Astrocyte (in vitro differentiated cells and primary cell): ENCODE measurements at regions not wholly inside any gene's neighbourhood (a gene's known extent, or its start where the extent isn't known, plus 50 kb on each side); places are given as distances from the start of the nearest gene placed in this dataset.

ENCODE experiments used
- DNase-seq: peaks from one replicate; pipeline ENCODE4 v3.0.0-alpha.2; 2010; ENCODE audit warnings: low read depth
- FAIRE-seq: peaks from 2 replicates; lab custom pipeline; 2011; peaks lifted over from hg19 to GRCh38; lab: Jason Lieb, UNC
- H2AFZ ChIP-seq: 2 replicates; pipeline ENCODE4 v1.6.0; 2012; ENCODE audit warnings: low read depth, low read length, inconsistent platforms
- H3K27ac ChIP-seq: 2 replicates; pipeline ENCODE4 v1.5.1; 2011; ENCODE audit warnings: low read depth, low read length, inconsistent platforms
- H3K27me3 ChIP-seq: 2 replicates; pipeline ENCODE4 v1.6.0; 2011; ENCODE audit warnings: low read length, inconsistent platforms; ENCODE audit not compliant: insufficient read depth
- H3K36me3 ChIP-seq: 2 replicates; pipeline ENCODE4 v1.5.1; 2011; ENCODE audit warnings: low read length, inconsistent platforms; ENCODE audit not compliant: insufficient read depth
- H3K4me1 ChIP-seq: 2 replicates; pipeline ENCODE4 v1.5.1; 2011; ENCODE audit warnings: low read length, inconsistent platforms; ENCODE audit not compliant: insufficient read depth
- H3K4me2 ChIP-seq: 2 replicates; pipeline ENCODE4 v1.6.0; 2012; ENCODE audit warnings: low read length, inconsistent platforms
- H3K4me3 ChIP-seq: 2 replicates; pipeline ENCODE4 v1.5.1; 2011; ENCODE audit warnings: low read depth, mild to moderate bottlenecking, low read length, inconsistent platforms; ENCODE audit not compliant: insufficient read depth
- H3K79me2 ChIP-seq: 2 replicates; pipeline ENCODE4 v1.6.0; 2012; ENCODE audit warnings: mild to moderate bottlenecking, low read length, inconsistent platforms; ENCODE audit not compliant: insufficient read depth
- H3K9ac ChIP-seq: 2 replicates; pipeline ENCODE4 v1.6.0; 2012; ENCODE audit warnings: mild to moderate bottlenecking, low read length, inconsistent platforms
- H3K9me3 ChIP-seq: 2 replicates; pipeline ENCODE4 v1.5.1; 2012; ENCODE audit warnings: low read depth, mild to moderate bottlenecking, low read length, inconsistent platforms; ENCODE audit not compliant: insufficient read depth
- H4K20me1 ChIP-seq: 2 replicates; pipeline ENCODE4 v1.6.0; 2012; ENCODE audit warnings: low read length, inconsistent platforms; ENCODE audit not compliant: insufficient read depth
- H3K27ac Mint-ChIP-seq: one replicate; pipeline ENCODE4 v1.8.0; 2021; ENCODE audit warnings: mild to moderate bottlenecking, mixed read lengths; ENCODE audit not compliant: unreplicated experiment
- H3K27me3 Mint-ChIP-seq: one replicate; pipeline ENCODE4 v1.8.0; 2021; ENCODE audit warnings: low read depth, mixed read lengths; ENCODE audit not compliant: unreplicated experiment
- H3K36me3 Mint-ChIP-seq: one replicate; pipeline ENCODE4 v1.8.0; 2021; ENCODE audit warnings: low read depth, mixed read lengths; ENCODE audit not compliant: unreplicated experiment
- H3K4me1 Mint-ChIP-seq: one replicate; pipeline ENCODE4 v1.8.0; 2021; ENCODE audit warnings: low read depth, mixed read lengths; ENCODE audit not compliant: unreplicated experiment
- H3K4me3 Mint-ChIP-seq: one replicate; pipeline ENCODE4 v1.8.0; 2021; ENCODE audit warnings: mild to moderate bottlenecking, moderate library complexity, mixed read lengths; ENCODE audit not compliant: unreplicated experiment
- H3K9me3 Mint-ChIP-seq: one replicate; pipeline ENCODE4 v1.8.0; 2021; ENCODE audit warnings: mild to moderate bottlenecking, mixed read lengths; ENCODE audit not compliant: unreplicated experiment
- EZH2 ChIP-seq: IDR thresholded peaks from 2 replicates; pipeline ENCODE4 v1.6.1; 2012; ENCODE audit warnings: mild to moderate bottlenecking, low read length, inconsistent platforms; ENCODE audit not compliant: insufficient read depth
- TF ChIP-seq, protein P1 (sequence below): IDR thresholded peaks from 2 replicates; pipeline ENCODE4 v1.5.1; 2011; ENCODE audit warnings: low read depth, mild to moderate bottlenecking, inconsistent platforms, low read length, moderate library complexity; ENCODE audit not compliant: insufficient read depth

GRCh38 chr4:119736559-119736958 is 108.0 kb upstream of the PDE5A start:
- Histone ChIP-seq H3K4me1 (peaks cover 28% of the 10 kb centered on the region), H3K27ac (peak overlapping the region; percentile 84), H3K9me3 (no peaks in the 10 kb centered on the region), H3K27me3 (no peaks in the 10 kb centered on the region), H3K4me3 (no peak overlapping the region), H3K36me3 (no peaks in the 10 kb centered on the region), H3K9ac (no peak overlapping the region), H3K4me2 (no peak overlapping the region), H4K20me1 (no peaks in the 10 kb centered on the region), H2AFZ (no peak overlapping the region), H3K79me2 (no peaks in the 10 kb centered on the region)
- Mint-ChIP-seq H3K36me3 (no peaks in the 10 kb centered on the region), H3K9me3 (no peaks in the 10 kb centered on the region), H3K4me3 (no peak overlapping the region), H3K27ac (no peak overlapping the region), H3K27me3 (peaks cover 2% of the 10 kb centered on the region), H3K4me1 (peaks cover 17% of the 10 kb centered on the region)
- DNase-seq (no peak), FAIRE-seq (peak; percentile 9)
- no peak for TF ChIP-seq EZH2
- TF ChIP-seq, protein P1, sequence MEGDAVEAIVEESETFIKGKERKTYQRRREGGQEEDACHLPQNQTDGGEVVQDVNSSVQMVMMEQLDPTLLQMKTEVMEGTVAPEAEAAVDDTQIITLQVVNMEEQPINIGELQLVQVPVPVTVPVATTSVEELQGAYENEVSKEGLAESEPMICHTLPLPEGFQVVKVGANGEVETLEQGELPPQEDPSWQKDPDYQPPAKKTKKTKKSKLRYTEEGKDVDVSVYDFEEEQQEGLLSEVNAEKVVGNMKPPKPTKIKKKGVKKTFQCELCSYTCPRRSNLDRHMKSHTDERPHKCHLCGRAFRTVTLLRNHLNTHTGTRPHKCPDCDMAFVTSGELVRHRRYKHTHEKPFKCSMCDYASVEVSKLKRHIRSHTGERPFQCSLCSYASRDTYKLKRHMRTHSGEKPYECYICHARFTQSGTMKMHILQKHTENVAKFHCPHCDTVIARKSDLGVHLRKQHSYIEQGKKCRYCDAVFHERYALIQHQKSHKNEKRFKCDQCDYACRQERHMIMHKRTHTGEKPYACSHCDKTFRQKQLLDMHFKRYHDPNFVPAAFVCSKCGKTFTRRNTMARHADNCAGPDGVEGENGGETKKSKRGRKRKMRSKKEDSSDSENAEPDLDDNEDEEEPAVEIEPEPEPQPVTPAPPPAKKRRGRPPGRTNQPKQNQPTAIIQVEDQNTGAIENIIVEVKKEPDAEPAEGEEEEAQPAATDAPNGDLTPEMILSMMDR: no peak

- peak overlapping the region; percentile 66 for H3K9ac ChIP-seq
Observed at GRCh38 chr4:119735165-119735651, 106.6 kb upstream of the PDE5A start.

DNA sequence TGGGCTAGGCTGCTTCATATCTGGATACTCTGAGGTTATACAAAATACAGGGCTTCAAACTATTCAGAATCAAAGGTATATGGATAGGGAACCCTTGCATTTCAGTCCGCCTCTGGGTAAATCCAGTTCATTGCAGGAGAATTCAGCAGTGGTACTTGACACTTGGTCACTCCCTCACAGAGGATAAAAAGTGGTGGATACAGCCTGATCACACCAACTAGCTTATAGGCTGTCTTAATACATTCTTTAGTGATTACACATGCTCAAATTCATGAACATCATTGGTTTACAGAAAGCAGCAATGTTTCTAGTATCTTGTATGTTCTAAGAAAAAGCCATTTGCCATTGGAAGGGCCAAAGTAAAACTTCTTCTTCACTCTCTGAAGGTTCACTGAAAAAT is 104.8 kb upstream of the PDE5A start:
- Histone ChIP-seq H3K9me3 (no peaks in the 10 kb centered on the region), H3K27ac (no peak overlapping the region), H3K36me3 (no peaks in the 10 kb centered on the region), H4K20me1 (no peaks in the 10 kb centered on the region), H3K4me2 (no peak overlapping the region), H3K27me3 (no peaks in the 10 kb centered on the region), H3K4me1 (peaks cover 55% of the 10 kb centered on the region), H3K79me2 (no peaks in the 10 kb centered on the region), H3K9ac (no peak overlapping the region), H2AFZ (no peak overlapping the region), H3K4me3 (no peak overlapping the region)
- Mint-ChIP-seq H3K4me1 (peaks cover 35% of the 10 kb centered on the region), H3K27me3 (no peaks in the 10 kb centered on the region), H3K9me3 (peaks cover 2% of the 10 kb centered on the region), H3K36me3 (no peaks in the 10 kb centered on the region), H3K4me3 (no peak overlapping the region), H3K27ac (no peak overlapping the region)
- DNase-seq (peak; percentile 62), FAIRE-seq (peak; percentile 85)
- TF ChIP-seq EZH2: no peak
- TF ChIP-seq, protein P1: no peak

More at GRCh38 chr4:119735165-119735651, 106.6 kb upstream of the PDE5A start:
- Histone ChIP-seq H3K4me3 (no peak overlapping the region), H3K4me1 (peaks cover 41% of the 10 kb centered on the region), H3K4me2 (peak overlapping the region; percentile 52), H3K27ac (peak overlapping the region; percentile 84), H3K36me3 (no peaks in the 10 kb centered on the region), H3K79me2 (no peaks in the 10 kb centered on the region), H2AFZ (no peak overlapping the region), H3K9me3 (no peaks in the 10 kb centered on the region), H3K27me3 (no peaks in the 10 kb centered on the region), H4K20me1 (no peaks in the 10 kb centered on the region)
- Mint-ChIP-seq H3K4me3 (peak overlapping the region; percentile 37), H3K27ac (peak overlapping the region; percentile 59), H3K9me3 (no peaks in the 10 kb centered on the region), H3K36me3 (no peaks in the 10 kb centered on the region), H3K4me1 (peaks cover 24% of the 10 kb centered on the region), H3K27me3 (peaks cover under 1% of the 10 kb centered on the region)
- DNase-seq (peak; percentile 99), FAIRE-seq (peak; percentile 98)
- no peak for TF ChIP-seq EZH2
- TF ChIP-seq, protein P1: no peak
